Activated CD4-positive, alpha-beta T cell treated with anti-CD3 and anti-CD28 coated beads, Interleukin-2, amount 50 U/mL, for 1 hour (primary cell): ENCODE measurements at regions not wholly inside any gene's neighbourhood (a gene's known extent, or its start where the extent isn't known, plus 50 kb on each side); places are given as distances from the start of the nearest gene placed in this dataset.
"Not testable (repeated sequence)": the region's sequence is repeated elsewhere in the genome, so short reads cannot be mapped to it uniquely, and the experiment has no call there.

Experiments
- DNase-seq: peaks from one replicate; pipeline ENCODE4 v3.0.0-alpha.2; 2020

DNA sequence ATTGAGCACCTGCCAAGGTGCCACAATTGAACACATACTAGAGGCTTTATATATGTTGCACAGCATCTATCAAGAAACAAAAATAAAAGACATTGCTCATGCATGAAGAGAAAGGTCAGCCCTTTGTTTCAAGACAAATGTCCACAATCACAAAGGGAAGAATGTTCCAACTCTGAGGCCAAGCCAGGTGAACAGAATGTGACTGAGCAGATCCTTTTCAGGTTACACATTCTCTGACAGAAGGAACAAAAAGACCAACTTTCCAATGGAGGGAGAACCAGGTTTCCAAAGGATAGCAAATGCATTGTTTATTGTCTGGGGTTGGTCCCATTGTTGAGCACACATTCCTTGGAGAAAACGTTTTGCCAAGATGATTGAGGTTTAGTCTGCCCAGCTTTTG lies 50.2 kb upstream of the FAM174B start:
- DNase-seq: no peak

GRCh38 chr15:92706201-92706600 lies 50.6 kb upstream of the FAM174B start:
- no peak for DNase-seq

DNA sequence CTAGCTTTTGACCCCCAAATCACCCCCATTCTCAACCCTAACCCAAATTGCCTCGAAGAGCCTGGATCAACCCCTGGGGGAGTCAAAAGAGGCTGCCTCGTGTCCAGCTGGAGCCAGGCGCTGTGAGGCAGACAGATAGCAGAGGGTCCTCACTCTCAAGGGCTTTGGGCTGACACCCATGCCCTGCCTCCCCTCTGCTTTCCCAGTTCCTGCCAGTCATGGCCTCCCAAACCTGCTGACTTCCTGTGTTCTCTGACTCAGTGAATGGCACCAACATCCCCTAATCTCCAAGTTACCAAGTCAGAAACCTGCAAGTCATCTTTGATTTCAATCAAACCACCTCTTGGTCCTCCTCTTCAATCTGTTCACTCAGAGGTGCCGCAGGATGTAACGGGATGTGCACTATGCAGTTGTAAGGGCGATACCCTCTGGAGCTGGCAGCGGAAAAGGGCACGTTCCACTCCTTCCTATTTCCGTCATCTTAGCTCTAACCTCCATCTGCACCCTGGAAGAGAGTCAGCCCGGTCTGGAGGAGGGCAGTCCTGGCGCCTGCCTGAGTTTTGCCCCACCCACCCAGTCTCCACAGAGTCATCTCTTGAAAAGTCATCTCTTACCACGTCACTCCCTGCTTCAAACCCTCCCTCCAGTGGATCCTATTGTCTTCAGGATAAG lies 52.4 kb upstream of the FAM174B start:
- no peak for DNase-seq

DNA sequence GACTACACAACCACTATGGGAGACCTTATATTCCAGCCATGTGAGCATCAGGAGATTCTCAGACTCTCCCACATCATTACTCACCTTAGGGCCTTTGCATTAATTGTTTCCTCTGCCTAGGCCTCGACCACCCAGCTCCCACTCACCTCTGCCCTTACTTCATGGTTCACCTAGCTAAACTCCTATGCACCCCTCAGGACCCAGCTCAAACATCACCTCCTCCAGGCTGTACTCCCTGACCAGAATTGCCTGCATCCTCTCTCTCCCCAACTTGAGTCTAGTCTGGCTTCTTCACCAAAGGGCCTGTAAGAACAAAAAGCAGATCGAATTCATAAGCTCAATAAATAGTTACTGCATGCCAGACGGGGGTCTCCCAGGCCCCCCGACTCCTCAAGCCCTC lies 53.1 kb upstream of the FAM174B start:
- DNase-seq: no peak

GRCh38 chr15:92709110-92709790 lies 53.7 kb upstream of the FAM174B start:
- DNase-seq: no peak

- DNase-seq: no peak
Measured at GRCh38 chr15:92711457-92711831, 55.9 kb upstream of the FAM174B start.

DNA sequence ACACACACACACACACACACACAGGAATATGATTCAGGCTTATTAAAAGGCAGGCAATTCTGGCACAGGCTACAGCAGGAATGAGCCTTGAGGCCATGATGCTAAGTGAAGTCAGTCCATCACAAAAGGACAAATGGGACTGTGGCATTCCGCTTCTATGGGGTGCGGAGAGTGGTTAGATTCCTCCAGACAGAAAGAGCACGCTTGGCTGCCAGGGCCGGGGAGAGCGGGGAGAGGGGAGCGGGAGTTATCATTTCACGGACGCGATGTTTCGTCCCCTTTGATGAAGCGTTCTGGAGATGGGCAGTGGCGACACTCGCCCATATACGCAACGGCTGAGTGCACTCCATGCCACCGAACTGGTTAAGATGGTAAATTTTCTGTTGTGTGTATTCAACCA lies 58.5 kb upstream of the FAM174B start:
- no peak for DNase-seq

GRCh38 chr15:92714477-92715401 lies 59.2 kb upstream of the FAM174B start:
- peak; percentile 72 for DNase-seq

DNA sequence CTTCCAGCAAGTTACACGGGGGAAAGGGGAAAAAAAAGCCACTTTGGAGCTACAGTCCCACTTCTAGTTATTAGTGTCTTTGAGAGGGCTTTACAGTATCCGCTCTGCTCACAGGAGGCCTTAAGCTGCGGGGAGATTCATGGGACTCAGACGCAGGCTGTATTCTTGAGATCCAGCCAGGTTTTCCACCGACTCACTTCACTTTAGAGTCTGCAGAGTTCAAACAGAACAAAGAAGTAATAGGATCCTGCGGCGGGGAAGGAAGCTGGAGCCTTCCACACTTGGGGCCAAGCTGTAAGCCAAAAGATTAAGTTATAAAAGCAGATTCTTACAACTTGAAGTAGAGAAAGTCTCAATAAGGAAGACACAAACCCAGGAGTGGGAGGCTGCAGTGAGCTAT lies 60.2 kb upstream of the FAM174B start:
- no peak for DNase-seq

DNA sequence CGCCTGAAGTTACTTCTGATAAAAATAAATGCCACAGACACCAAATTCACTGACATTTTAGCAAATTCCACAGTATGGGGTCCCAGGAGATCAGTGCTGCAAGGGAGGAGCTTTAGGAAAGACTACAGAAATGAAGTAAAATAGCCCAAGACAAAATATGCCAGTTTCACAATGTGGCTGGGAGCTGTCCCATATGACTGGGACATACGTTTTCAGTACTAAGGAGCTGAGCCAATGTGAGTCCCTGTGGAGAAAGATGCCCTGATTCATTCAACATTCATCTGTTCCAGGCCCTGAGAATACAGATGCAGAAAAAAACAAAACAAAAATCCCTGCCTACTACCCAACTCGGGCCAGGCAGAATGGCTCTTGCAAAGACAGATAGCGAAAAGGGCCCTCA lies 63.4 kb upstream of the FAM174B start:
- no peak for DNase-seq

DNA sequence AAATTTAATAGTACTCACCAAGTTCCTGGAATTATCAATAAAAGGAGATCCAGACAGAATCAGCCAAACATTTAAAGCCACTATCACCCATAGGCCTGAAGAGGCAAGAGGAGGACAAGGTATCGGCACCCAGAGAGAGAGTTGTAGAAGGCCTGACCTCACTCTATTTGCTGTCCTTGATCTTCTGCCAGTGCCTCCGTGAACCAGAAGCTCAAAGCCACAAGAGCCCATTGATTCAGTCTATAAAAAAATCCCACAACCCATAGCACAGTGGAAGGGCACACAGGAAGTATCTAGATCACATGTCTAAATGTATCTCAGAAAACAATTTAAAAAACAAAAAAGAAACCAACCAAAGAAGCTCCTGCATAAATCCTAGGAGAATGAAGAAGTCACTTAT lies 68.6 kb upstream of the FAM174B start:
- DNase-seq: no peak

- no peak for DNase-seq
Measured at GRCh38 chr15:92725171-92725570, 69.6 kb upstream of the FAM174B start.

DNA sequence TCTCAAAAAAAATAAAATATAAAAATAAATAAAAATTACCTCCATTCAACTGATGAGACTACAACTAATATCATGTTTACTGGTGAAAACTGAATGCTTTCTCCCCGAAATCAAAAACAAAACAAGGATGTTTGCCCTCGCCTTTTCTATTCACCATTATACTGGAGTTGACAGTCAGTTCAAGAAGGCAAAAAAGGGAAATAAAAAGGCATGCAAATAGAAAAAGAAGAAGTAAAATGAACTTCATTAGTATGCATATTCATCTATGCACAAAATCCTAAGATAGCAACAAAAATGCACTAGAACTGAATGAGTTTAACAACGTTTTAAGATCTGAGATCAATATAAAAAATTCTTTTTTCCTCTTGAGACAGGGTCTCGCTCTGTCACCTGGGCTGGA lies 72.7 kb upstream of the FAM174B start:
- no peak for DNase-seq

GRCh38 chr15:92733090-92733933 lies 77.7 kb upstream of the FAM174B start:
- DNase-seq: no peak

- DNase-seq: no peak
Measured at GRCh38 chr15:92733934-92734521, 78.5 kb upstream of the FAM174B start.

- DNase-seq: not testable (repeated sequence)
Measured at GRCh38 chr15:92739246-92739645, 83.7 kb upstream of the FAM174B start.

DNA sequence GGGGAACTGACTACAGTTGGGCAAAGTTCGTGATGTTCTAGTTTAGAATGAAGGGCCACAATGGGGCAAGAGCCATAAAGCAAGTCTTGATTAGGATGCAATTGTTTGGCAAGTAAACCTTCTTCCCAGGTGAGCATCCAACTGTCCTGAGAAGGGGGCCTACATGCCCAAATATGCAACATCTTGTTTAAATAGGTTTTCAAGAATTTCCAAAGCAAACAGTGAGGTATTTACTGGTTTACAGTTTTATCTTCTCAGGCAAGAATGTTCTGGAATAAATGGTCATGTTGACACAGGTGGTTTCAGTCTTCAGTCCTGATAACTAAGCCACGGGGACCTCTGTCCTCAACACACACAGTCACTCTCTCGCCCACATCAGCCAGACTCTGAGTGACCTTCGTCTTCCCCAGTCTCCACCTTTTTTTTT lies 90.3 kb upstream of the FAM174B start:
- no peak for DNase-seq

- DNase-seq: no peak
Measured at GRCh38 chr15:92747047-92747446, 91.5 kb upstream of the FAM174B start.

DNA sequence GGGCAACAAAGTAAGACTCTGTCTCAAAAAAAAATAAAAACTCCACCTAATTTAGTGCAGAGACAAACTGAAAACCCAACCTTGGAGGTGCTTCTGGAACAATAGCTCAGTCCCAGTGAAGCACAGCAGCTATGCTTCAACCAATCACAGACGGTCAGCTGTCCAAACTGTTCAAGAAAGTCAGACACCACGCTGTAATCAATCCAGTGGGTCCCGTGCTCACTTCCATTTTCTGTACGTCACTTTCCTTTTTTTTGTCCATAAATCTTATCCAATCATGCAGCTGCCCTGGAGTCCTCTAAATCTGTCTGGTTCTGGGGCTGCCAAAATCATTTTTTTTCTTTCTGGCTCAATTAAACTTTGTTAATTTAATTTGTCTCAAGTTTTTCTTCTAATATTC lies 93.6 kb upstream of the FAM174B start:
- DNase-seq: no peak

DNA sequence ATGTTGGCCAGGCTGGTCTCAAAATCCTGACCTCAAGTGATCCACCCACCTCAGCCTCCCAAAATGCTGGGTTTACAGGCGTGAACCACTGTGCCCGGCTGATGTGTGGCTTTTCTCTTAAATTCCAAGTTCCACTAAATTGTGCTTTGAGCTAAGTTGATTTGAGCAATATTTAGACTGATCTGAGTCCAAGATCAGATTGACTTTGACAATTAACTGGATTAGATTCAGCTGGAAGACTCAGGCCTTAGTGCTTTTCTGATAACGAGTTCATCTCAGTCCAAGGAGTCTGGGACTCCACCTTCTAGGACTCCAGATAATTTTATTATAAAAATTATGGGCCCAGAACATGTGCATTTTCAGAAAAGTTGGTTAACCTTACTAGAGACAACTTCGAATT lies 94.4 kb upstream of the FAM174B start:
- DNase-seq: no peak

- no peak for DNase-seq
Measured at GRCh38 chr15:92751528-92751927, 96.0 kb upstream of the FAM174B start.

DNA sequence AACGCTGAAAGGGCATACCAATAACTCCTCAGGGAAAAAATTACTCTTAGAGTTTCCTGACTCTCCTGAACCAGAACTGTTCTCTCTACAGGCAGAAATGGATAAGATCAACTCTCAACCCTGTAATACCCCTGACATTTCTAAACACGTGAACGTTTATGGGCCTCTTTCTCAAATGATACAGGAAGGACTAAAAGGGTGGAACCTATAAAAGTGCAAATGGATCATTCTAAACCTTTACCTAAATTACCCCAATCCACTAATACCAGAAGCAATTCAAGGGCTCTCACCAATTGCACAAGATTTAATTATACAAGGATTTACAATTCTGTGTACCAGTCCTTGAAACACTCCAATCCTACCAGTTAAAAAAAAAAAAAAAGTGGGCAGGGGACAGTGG lies 98.0 kb upstream of the FAM174B start:
- no peak for DNase-seq

GRCh38 chr15:92763459-92763858 lies 107.9 kb upstream of the FAM174B start:
- no peak for DNase-seq
